GM12878 (cell line): ENCODE measurements at regions not wholly inside any gene's neighbourhood (a gene's known extent, or its start where the extent isn't known, plus 50 kb on each side); places are given as distances from the start of the nearest gene placed in this dataset.

Source experiments
- ATAC-seq: fragments of 200-7000 bp; cut with Tn5 transposase; 3 replicates; pipeline ENCODE4 v1.9.1; 2020; ENCODE audit warnings: mild to moderate bottlenecking, moderate library complexity
- BruUV-seq: library from RNA; stranded (reverse); fragments of 400-500 nt; replicated peaks from 2 replicates; lab custom pipeline; 2021; lab: Mats Ljungman, UMichigan
- CTCF ChIA-PET: fragments of 300-600 bp; sonication (Branson Sonifier 250); formaldehyde crosslinking; extraction: SDS; loops from one replicate; lab custom pipeline; 2021; ENCODE audit warnings: inconsistent platforms; lab: Yijun Ruan, JAX
- POLR2A ChIA-PET: fragments of 350-600 bp; formaldehyde crosslinking; extraction: SDS; loops from one replicate; lab custom pipeline; 2021; ENCODE audit warnings: inconsistent platforms; lab: Charles Lee
- RAD21 ChIA-PET: fragments of 300-600 bp; sonication (Branson Sonifier 250); formaldehyde crosslinking; loops from one replicate; lab custom pipeline; 2023; ENCODE audit warnings: antibody characterized with exemption; ENCODE audit not compliant: unreplicated experiment; lab: Charles Lee
- SMC1A ChIA-PET: fragments of 300-600 bp; sonication (Branson Sonifier 250); formaldehyde crosslinking; loops from one replicate; lab custom pipeline; 2023; ENCODE audit not compliant: unreplicated experiment, uncharacterized antibody; lab: Charles Lee
- DNase-seq: peaks from one replicate; pipeline ENCODE4 v3.0.0-alpha.2; 2011; ENCODE audit warnings: low read depth, low spot score
- FAIRE-seq: peaks from 3 replicates; lab custom pipeline; 2011; peaks lifted over from hg19 to GRCh38; lab: Jason Lieb, UNC
- H2AFZ ChIP-seq: 2 replicates; pipeline ENCODE4 v1.6.0; 2011; ENCODE audit warnings: low read depth, low read length, control low read depth; ENCODE audit not compliant: control insufficient read depth
- H3K27ac ChIP-seq: 2 replicates; pipeline ENCODE4 v1.5.1; 2011; ENCODE audit warnings: control low read depth; ENCODE audit not compliant: control insufficient read depth, insufficient read depth
- H3K27me3 ChIP-seq, 2 experiments: replicated peaks in 1 of 2; 2 replicates each; pipeline versions ENCODE4 v1.6.0 to v1.6.1; 2011; ENCODE audit warnings: low read length in 1 of 2; ENCODE audit not compliant: control insufficient read depth in 2 of 2, insufficient read depth in 2 of 2
- H3K36me3 ChIP-seq, 2 experiments: 2 replicates each; pipeline ENCODE4 v1.5.1; 2011; ENCODE audit warnings: low read length in 1 of 2; ENCODE audit not compliant: control insufficient read depth in 2 of 2, insufficient read depth in 2 of 2
- H3K4me1 ChIP-seq: 2 replicates; pipeline ENCODE4 v1.6.1; 2011; ENCODE audit warnings: mild to moderate bottlenecking, low read length, moderate library complexity, mixed read lengths; ENCODE audit not compliant: control insufficient read depth, insufficient read depth
- H3K4me2 ChIP-seq: 2 replicates; pipeline ENCODE4 v1.6.0; 2011; ENCODE audit warnings: control low read depth; ENCODE audit not compliant: control insufficient read depth, insufficient read depth
- H3K4me3 ChIP-seq: fragments of 200-600 bp; sonication (generic); 2 replicates; pipeline ENCODE4 v1.5.1; 2016
- H3K79me2 ChIP-seq: 2 replicates; pipeline ENCODE4 v1.6.0; 2011; ENCODE audit warnings: low read length; ENCODE audit not compliant: control insufficient read depth, insufficient read depth
- H3K9ac ChIP-seq: 2 replicates; pipeline ENCODE4 v1.8.0; 2011; ENCODE audit warnings: low read length, control low read depth, mixed read lengths; ENCODE audit not compliant: control insufficient read depth, insufficient read depth
- H3K9me3 ChIP-seq: replicated peaks from 3 replicates; pipeline ENCODE4 v1.5.1; 2011; ENCODE audit warnings: mild to moderate bottlenecking, low read length; ENCODE audit not compliant: control insufficient read depth, insufficient read depth
- H4K20me1 ChIP-seq: 2 replicates; pipeline ENCODE4 v1.6.0; 2011; ENCODE audit not compliant: control insufficient read depth, insufficient read depth
- CREM ChIP-seq: IDR thresholded peaks from 2 replicates; pipeline ENCODE4 v1.6.1; 2014; ENCODE audit warnings: antibody characterized with exemption, low read depth
- DPF2 ChIP-seq: fragments of 450-650 bp; IDR thresholded peaks from 2 replicates; pipeline ENCODE4 v1.6.1; 2017; ENCODE audit warnings: mild to moderate bottlenecking
- EP300 ChIP-seq, 2 experiments: fragments of 150-350 bp in 1 of 2; IDR thresholded peaks; 2 replicates each; pipeline ENCODE4 v1.6.1; 2011 to 2012; ENCODE audit warnings: low read depth in 2 of 2, low read length in 2 of 2, borderline replicate concordance in 1 of 2, improper control_type of control experiment in 1 of 2, inconsistent platforms in 1 of 2; ENCODE audit not compliant: control insufficient read depth in 1 of 2
- ESRRA ChIP-seq: IDR thresholded peaks from 2 replicates; pipeline ENCODE4 v1.6.1; 2012; ENCODE audit warnings: mild to moderate bottlenecking, low read length, improper control_type of control experiment
- ETV6 ChIP-seq, 2 experiments: fragments of 450-650 bp in 1 of 2; IDR thresholded peaks in 1 of 2; conservative IDR thresholded peaks in 1 of 2; 2 replicates each; pipeline ENCODE4 v1.6.1; 2014; ENCODE audit warnings: antibody characterized with exemption in 1 of 2, borderline replicate concordance in 1 of 2, low read depth in 1 of 2, mild to moderate bottlenecking in 1 of 2, moderate library complexity in 1 of 2
- MLLT1 ChIP-seq: fragments of 450-650 bp; IDR thresholded peaks from 2 replicates; pipeline ENCODE4 v1.6.1; 2016; ENCODE audit warnings: mild to moderate bottlenecking
- MYB ChIP-seq: fragments of 150-350 bp; IDR thresholded peaks from 2 replicates; pipeline ENCODE4 v1.6.1; 2014; ENCODE audit warnings: mild to moderate bottlenecking, low read depth, low read length, borderline replicate concordance
- NBN ChIP-seq: fragments of 450-650 bp; IDR thresholded peaks from 2 replicates; pipeline ENCODE4 v1.6.1; 2016
- NFIC ChIP-seq: IDR thresholded peaks from 2 replicates; pipeline ENCODE4 v1.6.1; 2012; ENCODE audit warnings: low read depth, mild to moderate bottlenecking, inconsistent platforms, low read length, moderate library complexity
- SIN3A ChIP-seq: IDR thresholded peaks from 2 replicates; pipeline ENCODE4 v1.6.1; 2012; ENCODE audit warnings: low read depth, low read length, improper control_type of control experiment
- SMC3 ChIP-seq: IDR thresholded peaks from 2 replicates; pipeline ENCODE4 v1.6.1; 2011; ENCODE audit warnings: low read length, improper control_type of control experiment, borderline replicate concordance
- TBL1XR1 ChIP-seq: IDR thresholded peaks from 2 replicates; pipeline ENCODE4 v1.6.1; 2012; ENCODE audit warnings: low read depth, low read length, improper control_type of control experiment
- YBX1 ChIP-seq: fragments of 450-650 bp; IDR thresholded peaks from 2 replicates; pipeline ENCODE4 v1.6.1; 2016; ENCODE audit warnings: antibody characterized with exemption
- ZNF384 ChIP-seq: IDR thresholded peaks from 2 replicates; pipeline ENCODE4 v1.6.1; 2012; ENCODE audit warnings: low read depth, mild to moderate bottlenecking, low read length, improper control_type of control experiment, borderline replicate concordance
- ZNF622 ChIP-seq: fragments of 450-650 bp; IDR thresholded peaks from 2 replicates; pipeline ENCODE4 v1.6.1; 2017; ENCODE audit warnings: mild to moderate bottlenecking, inconsistent platforms
- WGBS: methylation state at CpG from one replicate; pipeline ENCODE4 v1.1.6; 2016; ENCODE audit warnings: low lambda C conversion rate; ENCODE audit not compliant: insufficient replicate concordance, insufficient coverage; ENCODE audit errors: missing lambda C conversion rate; 5-methylcytosine and 5-hydroxymethylcytosine counted together
- in situ Hi-C: fragments of 300-500 bp; cut with MboI; formaldehyde crosslinking; loops from 9 replicates; pipeline ENCODE4 v1.14.3; 2018; ENCODE audit warnings: mixed read lengths
- intact Hi-C: fragments of 100-400 bp; cut with micrococcal nuclease; formaldehyde crosslinking; loops from one replicate; pipeline ENCODE4 v1.14.2; 2022; ENCODE audit not compliant: unreplicated experiment
- TF ChIP-seq, protein P1 (sequence below): fragments of 450-650 bp; IDR thresholded peaks from 2 replicates; pipeline ENCODE4 v1.6.1; 2017; ENCODE audit warnings: mild to moderate bottlenecking, low read depth, inconsistent platforms; ENCODE audit not compliant: poor library complexity, severe bottlenecking

DNA sequence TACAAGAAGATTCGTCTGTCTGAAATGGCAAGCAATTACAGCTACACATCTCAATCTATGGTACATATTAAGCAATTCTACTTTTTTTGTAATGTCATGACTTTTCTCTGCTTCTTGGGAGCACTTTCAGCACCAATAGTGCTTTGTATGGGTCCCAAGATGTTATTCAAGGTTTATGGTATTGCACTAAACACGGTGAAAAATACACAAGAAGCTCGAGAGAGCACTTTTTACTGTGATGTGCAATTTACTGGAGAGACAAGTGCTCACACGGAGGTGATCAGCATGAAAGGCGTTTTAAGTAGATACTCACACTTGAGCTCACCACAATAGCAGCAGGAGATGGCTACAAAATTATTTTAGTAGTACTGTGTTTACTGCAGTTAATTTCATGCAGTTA, 783.6 kb downstream of the CBLN2 start:
- no peak overlapping the region for H3K27ac ChIP-seq
- H3K79me2 ChIP-seq, result no peaks in the 10 kb centered on the region
- H3K27me3 ChIP-seq, result no peaks in the 10 kb centered on the region
- POLR2A ChIA-PET, result interaction anchor here (0.5 kb wide), 1 partner anchor 1052 kb away, joined by 3 read pairs; no protein-coding TSS in a partner anchor
- in situ Hi-C loops (no loop called here), intact Hi-C loops (no loop called here)
- FAIRE-seq (no peak), DNase-seq (no peak), ATAC-seq (no peak)
- no peak overlapping the region for H3K4me3 ChIP-seq
- H2AFZ ChIP-seq, result no peak overlapping the region
- no peaks in the 10 kb centered on the region for H3K36me3 ChIP-seq
- CTCF ChIA-PET, result no interaction called here
- RAD21 ChIA-PET, result no interaction called here
- H3K9ac ChIP-seq, result no peak overlapping the region
- H3K4me2 ChIP-seq, result no peak overlapping the region
- no peak for TF ChIP-seq ESRRA
- no peak for TF ChIP-seq TBL1XR1
- no peak for TF ChIP-seq CREM
- TF ChIP-seq YBX1, result no peak
- TF ChIP-seq NBN, result no peak
- no peak for TF ChIP-seq DPF2
- TF ChIP-seq, protein P1, sequence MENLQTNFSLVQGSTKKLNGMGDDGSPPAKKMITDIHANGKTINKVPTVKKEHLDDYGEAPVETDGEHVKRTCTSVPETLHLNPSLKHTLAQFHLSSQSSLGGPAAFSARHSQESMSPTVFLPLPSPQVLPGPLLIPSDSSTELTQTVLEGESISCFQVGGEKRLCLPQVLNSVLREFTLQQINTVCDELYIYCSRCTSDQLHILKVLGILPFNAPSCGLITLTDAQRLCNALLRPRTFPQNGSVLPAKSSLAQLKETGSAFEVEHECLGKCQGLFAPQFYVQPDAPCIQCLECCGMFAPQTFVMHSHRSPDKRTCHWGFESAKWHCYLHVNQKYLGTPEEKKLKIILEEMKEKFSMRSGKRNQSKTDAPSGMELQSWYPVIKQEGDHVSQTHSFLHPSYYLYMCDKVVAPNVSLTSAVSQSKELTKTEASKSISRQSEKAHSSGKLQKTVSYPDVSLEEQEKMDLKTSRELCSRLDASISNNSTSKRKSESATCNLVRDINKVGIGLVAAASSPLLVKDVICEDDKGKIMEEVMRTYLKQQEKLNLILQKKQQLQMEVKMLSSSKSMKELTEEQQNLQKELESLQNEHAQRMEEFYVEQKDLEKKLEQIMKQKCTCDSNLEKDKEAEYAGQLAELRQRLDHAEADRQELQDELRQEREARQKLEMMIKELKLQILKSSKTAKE, result no peak
- TF ChIP-seq ZNF384, result no peak
- TF ChIP-seq SIN3A, result no peak
- no peak for TF ChIP-seq ZNF622
- no peak for TF ChIP-seq NFIC
- TF ChIP-seq MYB, result no peak
- TF ChIP-seq SMC3, result no peak
- no peak for TF ChIP-seq MLLT1
- TF ChIP-seq ETV6 (conservative IDR thresholded peaks at IDR 0.05 in 1 of 2, IDR thresholded peaks at IDR 0.05 in 1 of 2; ENCODE audit: borderline replicate concordance in 1 of 2, low read depth in 1 of 2), result no peak
- TF ChIP-seq EP300 (IDR thresholded peaks at IDR 0.05; ENCODE audit: borderline replicate concordance in 1 of 2, control insufficient read depth in 1 of 2, low read depth in 2 of 2, low read length in 2 of 2), result no peak
- 11% methylated on average over 5 of the region's 5 CpGs for WGBS
- no peaks in the 10 kb centered on the region for H3K4me1 ChIP-seq
- no peaks in the 10 kb centered on the region for H3K9me3 ChIP-seq
- BruUV-seq, result no TSS peak
- H4K20me1 ChIP-seq, result no peaks in the 10 kb centered on the region
- SMC1A ChIA-PET, result no interaction called here
